ELF-1 (cell line): ENCODE measurements at regions not wholly inside any gene's neighbourhood (a gene's known extent, or its start where the extent isn't known, plus 50 kb on each side); places are given as distances from the start of the nearest gene placed in this dataset.

Experiments
- DNase-seq: peaks from one replicate; pipeline ENCODE4 v3.0.0-alpha.2; 2016; ENCODE audit warnings: low read depth, low spot score

GRCh38 chr20:11242320-11242719 lies 568.5 kb upstream of the JAG1 start:
- no peak for DNase-seq

GRCh38 chr20:11245431-11245830 lies 571.6 kb upstream of the JAG1 start:
- DNase-seq: no peak

GRCh38 chr20:11246251-11246775 lies 572.5 kb upstream of the JAG1 start:
- DNase-seq: no peak

- DNase-seq: no peak
Measured at GRCh38 chr20:11247046-11248010, 573.5 kb upstream of the JAG1 start.

- no peak for DNase-seq
Measured at GRCh38 chr20:11248011-11248409, 574.2 kb upstream of the JAG1 start.

- DNase-seq: peak; percentile 59
Measured at GRCh38 chr20:11248687-11249638, 575.2 kb upstream of the JAG1 start.

GRCh38 chr20:11249683-11250082 lies 575.9 kb upstream of the JAG1 start:
- no peak for DNase-seq

GRCh38 chr20:11252447-11252846 lies 578.6 kb upstream of the JAG1 start:
- DNase-seq: no peak

- DNase-seq: no peak
Measured at GRCh38 chr20:11255455-11255854, 581.7 kb upstream of the JAG1 start.

- no peak for DNase-seq
Measured at GRCh38 chr20:11255860-11256259, 582.1 kb upstream of the JAG1 start.

GRCh38 chr20:11260611-11261010 lies 586.8 kb upstream of the JAG1 start:
- no peak for DNase-seq

GRCh38 chr20:11261533-11262000 lies 587.8 kb upstream of the JAG1 start:
- peak; percentile 18 for DNase-seq

GRCh38 chr20:11266571-11266970 lies 592.8 kb upstream of the JAG1 start:
- no peak for DNase-seq

- DNase-seq: peak; percentile 81
Measured at GRCh38 chr20:11267131-11267761, 593.4 kb upstream of the JAG1 start.

- no peak for DNase-seq
Measured at GRCh38 chr20:11267762-11268335, 594.0 kb upstream of the JAG1 start.

GRCh38 chr20:11270566-11270965 lies 596.8 kb upstream of the JAG1 start:
- peak; percentile 44 for DNase-seq

- peak; percentile 87 for DNase-seq
Measured at GRCh38 chr20:11271319-11271718, 597.5 kb upstream of the JAG1 start.

GRCh38 chr20:11271920-11272594 lies 598.3 kb upstream of the JAG1 start:
- no peak for DNase-seq

GRCh38 chr20:11274141-11274594 lies 600.4 kb upstream of the JAG1 start:
- peak; percentile 57 for DNase-seq

GRCh38 chr20:11275740-11276139 lies 601.9 kb upstream of the JAG1 start:
- DNase-seq: no peak
